ENCODE measurements at regions not wholly inside any gene's neighbourhood (a gene's known extent, or its start where the extent isn't known, plus 50 kb on each side); places are given as distances from the start of the nearest gene placed in this dataset.

GRCh38 chr12:126474703-126475102, 1409.5 kb downstream of the AACS start:
- Histone ChIP-seq H3K4me1 (ENCODE audit: control insufficient read depth, insufficient read depth, low read length, poor library complexity, severe bottlenecking) (no peaks in the 10 kb centered on the region), H3K4me3 (ENCODE audit: low read depth, low read length) (no peak overlapping the region), H3K27ac (ENCODE audit: insufficient read depth, low read length, poor library complexity, severe bottlenecking) (no peak overlapping the region), H3K27me3 (ENCODE audit: control insufficient read depth, insufficient read depth, low read length) (no peaks in the 10 kb centered on the region), H3K36me3 (ENCODE audit: control insufficient read depth, insufficient read depth, low read length) (no peaks in the 10 kb centered on the region), H3K9me3 (ENCODE audit: control insufficient read depth in 2 of 2, low read length in 2 of 2) (no peaks in the 10 kb centered on the region)
- DNase-seq (no peak), ATAC-seq (ENCODE audit: low read depth in 2 of 2) (no peak)
- Mint-ChIP-seq H3K9me3 (peaks cover 2 to 32% (median 9%) of the 10 kb centered on the region in 7 donors), H3K4me3 (no peak overlapping the region), H3K27ac (no peak overlapping the region), H3K27me3 (no peaks in the 10 kb centered on the region), H3K4me1 (no peaks in the 10 kb centered on the region), H3K36me3 (no peaks in the 10 kb centered on the region)

GRCh38 chr12:126480451-126480850, 1415.2 kb downstream of the AACS start:
- Mint-ChIP-seq H3K36me3 (no peaks in the 10 kb centered on the region), H3K27ac (no peak overlapping the region), H3K27me3 (no peaks in the 10 kb centered on the region), H3K9me3 (peaks cover 0 to 16% (median 6%) of the 10 kb centered on the region in 7 donors), H3K4me3 (no peak overlapping the region), H3K4me1 (no peaks in the 10 kb centered on the region)
- no peaks in the 10 kb centered on the region for H3K27me3 ChIP-seq (ENCODE audit: control insufficient read depth, insufficient read depth, low read length)
- no peaks in the 10 kb centered on the region for H3K9me3 ChIP-seq (ENCODE audit: control insufficient read depth in 2 of 2, low read length in 2 of 2)
- ATAC-seq (ENCODE audit: low read depth in 2 of 2): no peak
- no peak overlapping the region for H3K4me3 ChIP-seq (ENCODE audit: low read depth, low read length)
- no peaks in the 10 kb centered on the region for H3K36me3 ChIP-seq (ENCODE audit: control insufficient read depth, insufficient read depth, low read length)
- no peak for DNase-seq
- no peak overlapping the region for H3K27ac ChIP-seq (ENCODE audit: insufficient read depth, low read length, poor library complexity, severe bottlenecking)
- no peaks in the 10 kb centered on the region for H3K4me1 ChIP-seq (ENCODE audit: control insufficient read depth, insufficient read depth, low read length, poor library complexity, severe bottlenecking)

GRCh38 chr12:126481688-126482087, 1416.5 kb downstream of the AACS start:
- no peak overlapping the region for H3K27ac Mint-ChIP-seq
- Histone ChIP-seq H3K9me3 (ENCODE audit: control insufficient read depth in 2 of 2, low read length in 2 of 2) (no peaks in the 10 kb centered on the region), H3K4me3 (ENCODE audit: low read depth, low read length) (no peak overlapping the region), H3K27me3 (ENCODE audit: control insufficient read depth, insufficient read depth, low read length) (no peaks in the 10 kb centered on the region), H3K36me3 (ENCODE audit: control insufficient read depth, insufficient read depth, low read length) (no peaks in the 10 kb centered on the region), H3K4me1 (ENCODE audit: control insufficient read depth, insufficient read depth, low read length, poor library complexity, severe bottlenecking) (no peaks in the 10 kb centered on the region), H3K27ac (ENCODE audit: insufficient read depth, low read length, poor library complexity, severe bottlenecking) (no peak overlapping the region)
- H3K9me3 Mint-ChIP-seq: peaks cover 0 to 11% (median 6%) of the 10 kb centered on the region in 7 donors
- DNase-seq: no peak
- H3K4me3 Mint-ChIP-seq: no peak overlapping the region
- ATAC-seq (ENCODE audit: low read depth in 2 of 2): no peak
- H3K36me3 Mint-ChIP-seq: no peaks in the 10 kb centered on the region
- H3K4me1 Mint-ChIP-seq: no peaks in the 10 kb centered on the region
- H3K27me3 Mint-ChIP-seq: no peaks in the 10 kb centered on the region

GRCh38 chr12:126482238-126482889, 1417.1 kb downstream of the AACS start:
- ATAC-seq (ENCODE audit: low read depth in 2 of 2): no peak
- Mint-ChIP-seq H3K27ac (no peak overlapping the region), H3K36me3 (no peaks in the 10 kb centered on the region)

GRCh38 chr12:126483145-126484068, 1418.2 kb downstream of the AACS start:
- Histone ChIP-seq H3K27ac (ENCODE audit: insufficient read depth, low read length, poor library complexity, severe bottlenecking) (no peak overlapping the region), H3K4me1 (ENCODE audit: control insufficient read depth, insufficient read depth, low read length, poor library complexity, severe bottlenecking) (no peaks in the 10 kb centered on the region), H3K4me3 (ENCODE audit: low read depth, low read length) (no peak overlapping the region), H3K27me3 (ENCODE audit: control insufficient read depth, insufficient read depth, low read length) (no peaks in the 10 kb centered on the region), H3K9me3 (ENCODE audit: control insufficient read depth in 2 of 2, low read length in 2 of 2) (no peaks in the 10 kb centered on the region), H3K36me3 (ENCODE audit: control insufficient read depth, insufficient read depth, low read length) (no peaks in the 10 kb centered on the region)
- Mint-ChIP-seq H3K27me3 (no peaks in the 10 kb centered on the region), H3K9me3 (peaks cover 0 to 11% (median 4%) of the 10 kb centered on the region in 7 donors), H3K4me1 (no peaks in the 10 kb centered on the region), H3K27ac (no peak overlapping the region), H3K36me3 (no peaks in the 10 kb centered on the region), H3K4me3 (no peak overlapping the region)
- DNase-seq (no peak), ATAC-seq (ENCODE audit: low read depth in 2 of 2) (no peak)

More at GRCh38 chr12:126482238-126482889, 1417.1 kb downstream of the AACS start:
- no peaks in the 10 kb centered on the region for H3K4me1 Mint-ChIP-seq
- H3K9me3 ChIP-seq (ENCODE audit: control insufficient read depth in 2 of 2, low read length in 2 of 2): no peaks in the 10 kb centered on the region
- H3K4me1 ChIP-seq (ENCODE audit: control insufficient read depth, insufficient read depth, low read length, poor library complexity, severe bottlenecking): no peaks in the 10 kb centered on the region
- no peak overlapping the region for H3K27ac ChIP-seq (ENCODE audit: insufficient read depth, low read length, poor library complexity, severe bottlenecking)
- peaks cover 0 to 11% (median 5%) of the 10 kb centered on the region in 7 donors for H3K9me3 Mint-ChIP-seq
- no peak for DNase-seq
- H3K4me3 Mint-ChIP-seq: no peak overlapping the region
- no peaks in the 10 kb centered on the region for H3K27me3 ChIP-seq (ENCODE audit: control insufficient read depth, insufficient read depth, low read length)
- H3K4me3 ChIP-seq (ENCODE audit: low read depth, low read length): no peak overlapping the region
- H3K27me3 Mint-ChIP-seq: no peaks in the 10 kb centered on the region
- H3K36me3 ChIP-seq (ENCODE audit: control insufficient read depth, insufficient read depth, low read length): no peaks in the 10 kb centered on the region

- no peaks in the 10 kb centered on the region for H3K27me3 ChIP-seq (ENCODE audit: control insufficient read depth, insufficient read depth, low read length)
- no peak overlapping the region for H3K27ac ChIP-seq (ENCODE audit: insufficient read depth, low read length, poor library complexity, severe bottlenecking)
- Mint-ChIP-seq H3K4me3 (no peak overlapping the region), H3K27me3 (no peaks in the 10 kb centered on the region), H3K36me3 (no peaks in the 10 kb centered on the region), H3K4me1 (no peaks in the 10 kb centered on the region), H3K27ac (no peak overlapping the region), H3K9me3 (peaks cover 1 to 18% (median 10%) of the 10 kb centered on the region in 7 donors)
- no peaks in the 10 kb centered on the region for H3K4me1 ChIP-seq (ENCODE audit: control insufficient read depth, insufficient read depth, low read length, poor library complexity, severe bottlenecking)
- H3K9me3 ChIP-seq (ENCODE audit: control insufficient read depth in 2 of 2, low read length in 2 of 2): peaks cover 0 to 13% of the 10 kb centered on the region in 2 experiments
- H3K36me3 ChIP-seq (ENCODE audit: control insufficient read depth, insufficient read depth, low read length): no peaks in the 10 kb centered on the region
- no peak overlapping the region for H3K4me3 ChIP-seq (ENCODE audit: low read depth, low read length)
- DNase-seq (no peak), ATAC-seq (ENCODE audit: low read depth in 2 of 2) (no peak)
Observed at GRCh38 chr12:126487431-126487980, 1422.3 kb downstream of the AACS start.

GRCh38 chr12:126488806-126489205, 1423.6 kb downstream of the AACS start:
- H3K4me1 Mint-ChIP-seq: no peaks in the 10 kb centered on the region
- H3K27ac Mint-ChIP-seq: no peak overlapping the region
- Histone ChIP-seq H3K9me3 (ENCODE audit: control insufficient read depth in 2 of 2, low read length in 2 of 2) (peaks cover 0 to 13% of the 10 kb centered on the region in 2 experiments), H3K4me3 (ENCODE audit: low read depth, low read length) (no peak overlapping the region), H3K4me1 (ENCODE audit: control insufficient read depth, insufficient read depth, low read length, poor library complexity, severe bottlenecking) (no peaks in the 10 kb centered on the region), H3K27ac (ENCODE audit: insufficient read depth, low read length, poor library complexity, severe bottlenecking) (no peak overlapping the region), H3K27me3 (ENCODE audit: control insufficient read depth, insufficient read depth, low read length) (no peaks in the 10 kb centered on the region), H3K36me3 (ENCODE audit: control insufficient read depth, insufficient read depth, low read length) (no peaks in the 10 kb centered on the region)
- no peak overlapping the region for H3K4me3 Mint-ChIP-seq
- no peaks in the 10 kb centered on the region for H3K36me3 Mint-ChIP-seq
- DNase-seq (no peak), ATAC-seq (ENCODE audit: low read depth in 2 of 2) (no peak)
- no peaks in the 10 kb centered on the region for H3K27me3 Mint-ChIP-seq
- H3K9me3 Mint-ChIP-seq: peaks cover 1 to 21% (median 14%) of the 10 kb centered on the region in 7 donors
